Spleen (tissue), 11 donors: ENCODE measurements at regions not wholly inside any gene's neighbourhood (a gene's known extent, or its start where the extent isn't known, plus 50 kb on each side); places are given as distances from the start of the nearest gene placed in this dataset.

Experiments used
- DNase-seq: peaks from one replicate; pipeline ENCODE4 v3.0.0-alpha.2; 2020
- H3K27ac ChIP-seq, 8 donors: fragments of 200-600 bp; sonication (generic) in 7 of 8; 1 replicate in 4 of 8; 2 replicates in 4 of 8; pipeline versions ENCODE4 v1.5.0 to v1.8.0; 2016 to 2021; ENCODE audit warnings: inconsistent platforms in 4 of 8, mild to moderate bottlenecking in 4 of 8, moderate library complexity in 1 of 8
- H3K27me3 ChIP-seq, 7 donors: fragments of 200-600 bp; sonication (generic) in 6 of 7; replicated peaks in 1 of 7; 1 replicate in 4 of 7; 2 replicates in 3 of 7; pipeline versions ENCODE4 v1.5.0 to v1.8.0; 2016 to 2021; ENCODE audit warnings: inconsistent platforms in 3 of 7, mild to moderate bottlenecking in 1 of 7
- H3K36me3 ChIP-seq, 6 donors: fragments of 200-600 bp; sonication (generic) in 5 of 6; 1 replicate in 4 of 6; 2 replicates in 2 of 6; pipeline versions ENCODE4 v1.5.0 to v1.8.0; 2016 to 2021; ENCODE audit warnings: inconsistent platforms in 2 of 6
- H3K4me1 ChIP-seq, 6 donors: fragments of 200-600 bp; sonication (generic) in 5 of 6; 1 replicate in 3 of 6; 2 replicates in 3 of 6; pipeline versions ENCODE4 v1.5.0 to v1.8.0; 2016 to 2021; ENCODE audit warnings: inconsistent platforms in 3 of 6
- H3K4me3 ChIP-seq, 8 donors: fragments of 200-600 bp; sonication (generic) in 7 of 8; 1 replicate in 4 of 8; 2 replicates in 4 of 8; pipeline versions ENCODE4 v1.5.0 to v1.8.0; 2016 to 2021; ENCODE audit warnings: inconsistent platforms in 4 of 8, mild to moderate bottlenecking in 4 of 8, moderate library complexity in 2 of 8
- H3K9me3 ChIP-seq, 8 donors: fragments of 200-600 bp; sonication (generic) in 7 of 8; 1 replicate in 4 of 8; 2 replicates in 4 of 8; pipeline versions ENCODE4 v1.5.0 to v1.8.0; 2016 to 2021; ENCODE audit warnings: inconsistent platforms in 4 of 8
- POLR2A ChIP-seq, 3 donors: fragments of 450-650 bp; IDR thresholded peaks; one replicate each; pipeline ENCODE4 v1.5.1; 2017; ENCODE audit warnings: antibody characterized with exemption in 3 of 3, mild to moderate bottlenecking in 1 of 3
- POLR2AphosphoS5 ChIP-seq, 3 donors: sonication (generic); formaldehyde crosslinking; IDR thresholded peaks; one replicate each; pipeline ENCODE4 v1.5.1; 2017; ENCODE audit warnings: antibody characterized with exemption in 3 of 3
- WGBS, 5 donors: extraction: QIAGEN DNeasy Blood & Tissue Kit in 3 of 5; methylation state at CpG; one replicate each; pipeline versions ENCODE4 v1.1.5 to v1.1.7; 2013 to 2018; 5-methylcytosine and 5-hydroxymethylcytosine counted together
- intact Hi-C: fragments of 100-400 bp; cut with DNase I; formaldehyde crosslinking; loops from one replicate; pipeline ENCODE4 v1.15.0; 2023; ENCODE audit warnings: low total_unique reads
- TF ChIP-seq, protein P1 (sequence below), 11 experiments: fragments of 200-600 bp in 7 of 11; fragments of 450-650 bp in 4 of 11; sonication (generic) in 4 of 11; IDR thresholded peaks in 8 of 11; conservative IDR thresholded peaks in 3 of 11; 1 replicate in 7 of 11; 2 replicates in 4 of 11; pipeline versions ENCODE4 v1.4.0 to v1.8.0; 2016 to 2021; ENCODE audit warnings: antibody characterized with exemption in 11 of 11, inconsistent platforms in 4 of 11, mild to moderate bottlenecking in 1 of 11
- donor health status: healthy with polysubstance abuse.
- donor health status: DM: no; HTN: no; CAD: no; lungs with moderate emphysema.
- donor health status: DM: no; HTN: no; CAD: no.
- donor health status: Bipolar disorder and iron deficiency.
- donor health status: healthy.
- donor health status: DM: no; HTN: no; CAD: no.
- donor health status: DM: yes; HTN: yes; CAD: no.

DNA sequence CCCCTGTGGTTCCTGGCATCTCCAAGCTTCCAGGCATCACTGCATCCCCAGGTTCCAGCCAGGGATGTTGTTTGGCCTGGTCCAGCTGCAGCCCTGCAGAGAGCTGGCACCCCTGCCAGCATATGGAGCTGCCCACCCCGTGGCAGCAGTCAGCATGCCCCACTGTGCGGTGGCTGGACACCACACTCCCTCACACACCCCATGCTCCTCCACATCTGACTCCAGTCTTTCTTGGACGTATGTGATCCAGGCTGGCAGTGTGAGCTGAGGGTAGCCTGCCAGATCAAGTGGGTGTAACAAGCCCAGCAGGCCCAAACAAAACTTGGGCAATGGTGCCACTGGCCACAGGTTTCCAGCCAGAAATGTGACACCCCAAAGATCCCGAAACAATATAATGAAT lies 620.4 kb downstream of the RWDD3 start:
- WGBS, 5 donors: 54 to 74% (median 58%) methylated on average over 4 of the region's 4 CpGs
- no peak for DNase-seq
- peaks cover 0 to 28% (median 20%) of the 10 kb centered on the region in 8 donors for H3K9me3 ChIP-seq
- no peaks in the 10 kb centered on the region for H3K4me1 ChIP-seq
- intact Hi-C loops: no loop called here
- no peak overlapping the region for H3K4me3 ChIP-seq
- no peaks in the 10 kb centered on the region for H3K36me3 ChIP-seq
- no peak for TF ChIP-seq POLR2A (IDR thresholded peaks at IDR 0.05)
- TF ChIP-seq, protein P1, sequence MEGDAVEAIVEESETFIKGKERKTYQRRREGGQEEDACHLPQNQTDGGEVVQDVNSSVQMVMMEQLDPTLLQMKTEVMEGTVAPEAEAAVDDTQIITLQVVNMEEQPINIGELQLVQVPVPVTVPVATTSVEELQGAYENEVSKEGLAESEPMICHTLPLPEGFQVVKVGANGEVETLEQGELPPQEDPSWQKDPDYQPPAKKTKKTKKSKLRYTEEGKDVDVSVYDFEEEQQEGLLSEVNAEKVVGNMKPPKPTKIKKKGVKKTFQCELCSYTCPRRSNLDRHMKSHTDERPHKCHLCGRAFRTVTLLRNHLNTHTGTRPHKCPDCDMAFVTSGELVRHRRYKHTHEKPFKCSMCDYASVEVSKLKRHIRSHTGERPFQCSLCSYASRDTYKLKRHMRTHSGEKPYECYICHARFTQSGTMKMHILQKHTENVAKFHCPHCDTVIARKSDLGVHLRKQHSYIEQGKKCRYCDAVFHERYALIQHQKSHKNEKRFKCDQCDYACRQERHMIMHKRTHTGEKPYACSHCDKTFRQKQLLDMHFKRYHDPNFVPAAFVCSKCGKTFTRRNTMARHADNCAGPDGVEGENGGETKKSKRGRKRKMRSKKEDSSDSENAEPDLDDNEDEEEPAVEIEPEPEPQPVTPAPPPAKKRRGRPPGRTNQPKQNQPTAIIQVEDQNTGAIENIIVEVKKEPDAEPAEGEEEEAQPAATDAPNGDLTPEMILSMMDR (IDR thresholded peaks at IDR 0.05 in 8 of 11, conservative IDR thresholded peaks at IDR 0.05 in 3 of 11): no peak
- no peak for TF ChIP-seq POLR2AphosphoS5 (IDR thresholded peaks at IDR 0.05)
- no peak overlapping the region for H3K27ac ChIP-seq
- H3K27me3 ChIP-seq: no peaks in the 10 kb centered on the region

DNA sequence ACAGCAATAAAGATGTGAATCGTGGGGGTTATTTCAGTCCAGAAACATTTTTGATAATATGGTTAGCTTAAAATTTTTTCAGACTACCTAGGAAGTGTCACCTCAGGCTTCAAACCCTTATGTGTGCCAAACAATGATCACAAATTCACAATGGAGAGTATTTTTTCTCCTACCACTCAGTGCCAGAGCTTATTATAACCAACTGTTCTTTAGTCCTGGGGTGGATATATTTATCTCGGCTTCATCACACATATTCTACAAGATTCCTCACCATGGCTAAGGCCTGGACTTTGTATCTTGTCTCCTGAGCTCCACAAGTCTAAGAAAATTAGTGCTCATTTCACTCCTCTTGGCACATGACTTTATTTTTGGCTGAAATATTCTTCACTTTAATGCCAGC lies 629.1 kb downstream of the RWDD3 start:
- Histone ChIP-seq H3K36me3 (no peaks in the 10 kb centered on the region), H3K4me3 (no peak overlapping the region), H3K27ac (no peak overlapping the region), H3K9me3 (peaks cover 0 to 7% (median 0%) of the 10 kb centered on the region in 8 donors), H3K27me3 (no peaks in the 10 kb centered on the region), H3K4me1 (no peaks in the 10 kb centered on the region)
- DNase-seq: no peak
- intact Hi-C loops: no loop called here
- WGBS, 5 donors: 70 to 90% (median 73%) methylated on average over 2 of the region's 2 CpGs
- TF ChIP-seq, protein P1 (IDR thresholded peaks at IDR 0.05 in 8 of 11, conservative IDR thresholded peaks at IDR 0.05 in 3 of 11): no peak
- no peak for TF ChIP-seq POLR2A (IDR thresholded peaks at IDR 0.05)
- no peak for TF ChIP-seq POLR2AphosphoS5 (IDR thresholded peaks at IDR 0.05)

DNA sequence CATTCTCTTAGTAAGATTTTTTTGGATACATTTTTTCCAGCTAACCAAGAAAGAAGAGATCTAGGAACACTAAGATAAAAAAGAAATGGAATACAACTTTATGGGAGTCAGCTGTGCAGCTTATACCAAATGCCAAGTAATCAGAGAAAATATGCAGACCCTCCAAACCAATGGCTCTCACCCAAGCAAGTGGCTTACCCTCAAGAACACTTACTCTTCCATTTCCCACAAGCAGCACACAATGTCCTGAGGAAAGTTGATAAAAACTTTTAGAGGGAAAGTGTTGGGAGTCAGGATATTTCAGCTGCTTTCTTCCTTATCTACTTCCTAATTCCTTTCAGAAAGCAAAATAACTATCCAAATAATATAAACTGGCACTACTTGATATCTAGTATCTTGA lies 631.8 kb downstream of the RWDD3 start:
- no peak for DNase-seq
- no peaks in the 10 kb centered on the region for H3K4me1 ChIP-seq
- H3K9me3 ChIP-seq: peaks cover 0 to 14% (median 0%) of the 10 kb centered on the region in 8 donors
- no peaks in the 10 kb centered on the region for H3K36me3 ChIP-seq
- intact Hi-C loops: no loop called here
- no peak for TF ChIP-seq POLR2A (IDR thresholded peaks at IDR 0.05)
- no peak for TF ChIP-seq POLR2AphosphoS5 (IDR thresholded peaks at IDR 0.05)
- TF ChIP-seq, protein P1 (IDR thresholded peaks at IDR 0.05 in 8 of 11, conservative IDR thresholded peaks at IDR 0.05 in 3 of 11): no peak
- no peak overlapping the region for H3K4me3 ChIP-seq
- H3K27ac ChIP-seq: no peak overlapping the region
- no peaks in the 10 kb centered on the region for H3K27me3 ChIP-seq

DNA sequence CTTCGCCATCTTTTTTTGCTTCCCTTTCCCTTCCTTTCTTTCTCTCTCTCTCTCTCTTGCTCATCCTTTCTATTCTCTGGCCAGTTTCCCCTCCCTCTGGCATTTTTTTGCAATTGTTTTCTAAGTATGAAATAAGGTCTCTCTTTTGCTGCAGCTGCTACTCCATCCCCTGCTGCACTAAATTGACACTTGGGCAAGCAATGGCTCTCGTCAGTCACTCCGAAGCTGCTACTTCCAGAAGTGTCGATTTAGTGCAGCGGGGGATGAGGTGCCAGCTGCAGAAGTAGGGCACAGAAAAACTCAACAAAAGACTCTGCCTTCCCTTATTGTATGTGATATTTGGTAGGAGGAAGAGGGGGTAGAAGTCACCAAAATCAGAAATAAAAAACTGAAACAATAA lies 642.3 kb downstream of the RWDD3 start:
- no peak overlapping the region for H3K27ac ChIP-seq
- TF ChIP-seq POLR2A (IDR thresholded peaks at IDR 0.05) (no peak), POLR2AphosphoS5 (IDR thresholded peaks at IDR 0.05) (no peak)
- TF ChIP-seq, protein P1 (IDR thresholded peaks at IDR 0.05 in 8 of 11, conservative IDR thresholded peaks at IDR 0.05 in 3 of 11): no peak
- H3K4me1 ChIP-seq: no peaks in the 10 kb centered on the region
- 76 to 87% (median 80%) methylated on average over 5 of the region's 5 CpGs for WGBS, 5 donors
- H3K9me3 ChIP-seq: peaks cover 0 to 24% (median 8%) of the 10 kb centered on the region in 8 donors
- DNase-seq: no peak
- intact Hi-C loops: no loop called here
- H3K4me3 ChIP-seq: no peak overlapping the region
- no peaks in the 10 kb centered on the region for H3K36me3 ChIP-seq
- no peaks in the 10 kb centered on the region for H3K27me3 ChIP-seq
